Duodenal mucosa (tissue), 2 donors: ENCODE measurements at regions not wholly inside any gene's neighbourhood (a gene's known extent, or its start where the extent isn't known, plus 50 kb on each side); places are given as distances from the start of the nearest gene placed in this dataset.
"Not testable (repeated sequence)": the region's sequence is repeated elsewhere in the genome, so short reads cannot be mapped to it uniquely, and the experiment has no call there.

ENCODE experiments used
- H3K27ac ChIP-seq: one replicate; pipeline ENCODE4 v1.7.0; 2013; ENCODE audit warnings: low read depth, low read length
- H3K27me3 ChIP-seq, 2 donors: one replicate each; pipeline ENCODE4 v1.7.0; 2013; ENCODE audit warnings: low read length in 2 of 2, control low read depth in 1 of 2; ENCODE audit not compliant: insufficient read depth in 2 of 2, control insufficient read depth in 1 of 2
- H3K36me3 ChIP-seq, 2 donors: one replicate each; pipeline ENCODE4 v1.7.0; 2013; ENCODE audit warnings: low read length in 2 of 2, control low read depth in 1 of 2; ENCODE audit not compliant: insufficient read depth in 2 of 2, control insufficient read depth in 1 of 2
- H3K4me1 ChIP-seq, 2 donors: one replicate each; pipeline ENCODE4 v1.7.0; 2013; ENCODE audit warnings: low read length in 2 of 2, control low read depth in 1 of 2; ENCODE audit not compliant: insufficient read depth in 2 of 2, control insufficient read depth in 1 of 2
- H3K4me3 ChIP-seq, 2 donors: one replicate each; pipeline ENCODE4 v1.7.0; 2013; ENCODE audit warnings: low read length in 2 of 2, low read depth in 1 of 2
- H3K9ac ChIP-seq, 2 donors: one replicate each; pipeline ENCODE4 v1.7.0; 2013; ENCODE audit warnings: low read length in 2 of 2, low read depth in 1 of 2
- H3K9me3 ChIP-seq, 2 donors: one replicate each; pipeline ENCODE4 v1.7.0; 2013; ENCODE audit warnings: low read length in 2 of 2, control low read depth in 1 of 2; ENCODE audit not compliant: control insufficient read depth in 1 of 2

GRCh38 chr2:128665113-128665512 is 346.4 kb upstream of the HS6ST1 start:
- Histone ChIP-seq H3K4me3 (no peak overlapping the region), H3K4me1 (no peaks in the 10 kb centered on the region)

DNA sequence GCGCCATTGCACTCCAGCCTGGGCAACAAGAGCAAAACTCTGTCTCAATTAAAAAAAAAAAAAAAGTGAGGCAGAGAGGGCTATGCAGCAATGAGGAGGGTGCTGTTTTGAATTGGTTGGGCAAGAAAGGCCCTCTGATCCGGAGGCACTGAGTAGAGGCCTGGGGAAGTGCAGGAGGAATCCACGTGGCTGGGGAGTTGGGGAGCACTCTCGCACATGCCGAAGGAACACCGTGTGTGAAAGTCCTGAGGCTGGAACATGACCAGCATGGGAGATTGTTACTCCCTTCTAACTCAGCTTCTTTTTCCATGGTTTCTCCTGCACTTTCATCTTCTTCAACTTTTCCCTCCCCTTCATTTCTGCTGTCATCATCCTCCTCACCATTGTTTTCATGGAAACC is 347.9 kb upstream of the HS6ST1 start:
- H3K9me3 ChIP-seq = no peaks in the 10 kb centered on the region
- no peaks in the 10 kb centered on the region for H3K36me3 ChIP-seq
- H3K4me3 ChIP-seq = no peak overlapping the region
- H3K27ac ChIP-seq = no peak overlapping the region
- H3K4me1 ChIP-seq = no peaks in the 10 kb centered on the region
- no peaks in the 10 kb centered on the region for H3K27me3 ChIP-seq
- H3K9ac ChIP-seq = no peak overlapping the region

More at GRCh38 chr2:128665113-128665512, 346.4 kb upstream of the HS6ST1 start:
- Histone ChIP-seq H3K9me3 (no peaks in the 10 kb centered on the region), H3K27me3 (no peaks in the 10 kb centered on the region), H3K27ac (no peak overlapping the region), H3K36me3 (no peaks in the 10 kb centered on the region), H3K9ac (no peak overlapping the region)

DNA sequence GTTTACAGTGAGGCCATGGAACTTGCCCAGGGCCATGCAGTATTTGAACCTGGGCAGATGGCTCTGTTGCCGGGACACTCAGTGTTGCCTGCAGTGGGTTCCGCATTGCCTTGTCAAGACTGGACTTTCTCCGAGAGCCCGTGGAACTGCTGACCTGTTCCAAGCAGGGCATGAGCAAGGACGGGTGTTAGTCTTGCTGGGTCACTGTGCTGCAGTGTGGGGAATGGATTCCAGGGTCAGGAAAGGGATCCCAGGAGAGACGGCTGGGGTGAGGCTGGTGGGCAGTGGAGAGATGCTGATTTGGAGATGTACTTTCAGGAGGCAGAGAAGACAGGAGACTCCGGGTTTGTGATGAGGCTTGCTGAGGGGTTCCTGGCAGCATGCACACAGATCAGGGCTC is 348.7 kb upstream of the HS6ST1 start:
- H3K9me3 ChIP-seq = no peaks in the 10 kb centered on the region
- H3K4me3 ChIP-seq = no peak overlapping the region
- no peaks in the 10 kb centered on the region for H3K36me3 ChIP-seq
- H3K4me1 ChIP-seq = no peaks in the 10 kb centered on the region
- no peaks in the 10 kb centered on the region for H3K27me3 ChIP-seq
- no peak overlapping the region for H3K27ac ChIP-seq
- no peak overlapping the region for H3K9ac ChIP-seq

GRCh38 chr2:128668946-128669345 is 350.3 kb upstream of the HS6ST1 start:
- Histone ChIP-seq H3K27me3 (no peaks in the 10 kb centered on the region), H3K9ac (no peak overlapping the region), H3K4me1 (no peaks in the 10 kb centered on the region), H3K27ac (no peak overlapping the region), H3K4me3 (no peak overlapping the region), H3K36me3 (no peaks in the 10 kb centered on the region), H3K9me3 (no peaks in the 10 kb centered on the region)

- H3K27ac ChIP-seq = no peak overlapping the region
- H3K4me1 ChIP-seq = no peaks in the 10 kb centered on the region
- no peak overlapping the region for H3K9ac ChIP-seq
- H3K4me3 ChIP-seq = no peak overlapping the region
- H3K36me3 ChIP-seq = no peaks in the 10 kb centered on the region
- H3K9me3 ChIP-seq = no peaks in the 10 kb centered on the region
- no peaks in the 10 kb centered on the region for H3K27me3 ChIP-seq
Measured at GRCh38 chr2:128670066-128670465, 351.4 kb upstream of the HS6ST1 start.

DNA sequence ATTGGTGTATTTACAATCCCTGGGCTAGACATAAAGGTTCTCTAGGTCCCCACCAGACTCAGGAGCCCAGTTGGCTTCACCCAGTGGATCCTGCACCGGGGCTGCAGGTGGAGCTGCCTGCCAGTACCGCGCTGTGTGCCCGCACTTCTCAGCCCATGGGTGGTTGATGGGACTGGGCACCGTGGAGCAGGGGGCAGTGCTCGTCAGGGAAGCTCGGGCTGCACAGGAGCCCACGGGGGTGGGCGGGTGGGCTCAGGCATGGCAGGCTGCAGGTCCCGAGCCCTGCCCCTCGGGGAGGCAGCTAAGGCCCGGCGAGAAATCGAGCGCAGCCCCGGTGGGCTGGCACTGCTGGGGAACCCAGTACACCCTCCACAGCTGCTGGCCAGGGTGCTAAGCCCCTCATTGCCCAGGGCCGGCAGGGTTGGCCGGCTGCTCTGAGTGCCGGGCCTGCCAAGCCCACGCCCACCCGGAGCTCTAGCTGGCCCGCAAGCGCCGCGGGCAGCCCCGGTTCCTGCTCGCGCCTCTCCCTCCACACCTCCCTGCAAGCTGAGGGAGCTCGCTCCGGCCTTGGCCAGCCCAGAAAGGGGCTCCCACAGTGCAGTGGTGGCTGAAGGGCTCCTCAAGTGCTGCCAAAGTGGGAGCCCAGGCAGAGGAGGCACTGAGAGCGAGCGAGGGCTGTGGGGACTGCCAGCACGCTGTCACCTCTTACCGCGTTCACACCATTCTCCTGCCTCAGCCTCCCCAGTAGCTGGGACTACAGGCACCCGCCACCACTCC is 353.5 kb upstream of the HS6ST1 start:
- H3K9me3 ChIP-seq, H3K4me1 ChIP-seq, H3K4me3 ChIP-seq, H3K9ac ChIP-seq, H3K36me3 ChIP-seq, H3K27ac ChIP-seq, H3K27me3 ChIP-seq: not testable (repeated sequence)

DNA sequence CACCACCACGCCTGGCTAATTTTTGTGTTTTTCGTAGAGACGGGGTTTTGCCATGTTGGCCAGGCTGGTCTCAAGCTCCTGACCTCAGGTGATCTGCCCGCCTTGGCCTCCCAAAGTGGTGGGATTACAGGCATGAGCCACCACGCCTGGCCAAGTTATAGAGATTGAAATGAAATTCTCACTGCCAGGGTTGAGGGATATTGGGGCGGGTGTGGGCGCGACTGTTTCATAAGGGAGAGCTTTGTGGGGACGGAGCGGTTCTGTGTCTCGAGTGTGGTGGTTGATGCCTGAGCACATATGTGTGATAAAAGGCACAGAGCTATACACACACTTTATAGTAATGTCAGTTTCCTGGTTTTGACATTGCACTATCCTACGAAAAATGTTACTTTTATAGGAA is 361.0 kb upstream of the HS6ST1 start:
- H3K27ac ChIP-seq, H3K9ac ChIP-seq, H3K27me3 ChIP-seq, H3K4me1 ChIP-seq, H3K36me3 ChIP-seq, H3K4me3 ChIP-seq, H3K9me3 ChIP-seq: not testable (repeated sequence)

GRCh38 chr2:128681507-128681906 is 362.8 kb upstream of the HS6ST1 start:
- Histone ChIP-seq H3K4me1 (no peaks in the 10 kb centered on the region), H3K9me3 (no peaks in the 10 kb centered on the region), H3K9ac (no peak overlapping the region), H3K27ac (no peak overlapping the region), H3K36me3 (no peaks in the 10 kb centered on the region), H3K4me3 (no peak overlapping the region), H3K27me3 (no peaks in the 10 kb centered on the region)

- Histone ChIP-seq H3K9me3 (no peaks in the 10 kb centered on the region), H3K27ac (no peak overlapping the region), H3K4me3 (no peak overlapping the region), H3K4me1 (no peaks in the 10 kb centered on the region), H3K9ac (no peak overlapping the region), H3K36me3 (no peaks in the 10 kb centered on the region), H3K27me3 (no peaks in the 10 kb centered on the region)
Measured at GRCh38 chr2:128682266-128682665, 363.6 kb upstream of the HS6ST1 start.

- Histone ChIP-seq H3K27me3 (no peaks in the 10 kb centered on the region), H3K36me3 (no peaks in the 10 kb centered on the region), H3K27ac (no peak overlapping the region), H3K4me1 (no peaks in the 10 kb centered on the region), H3K9me3 (no peaks in the 10 kb centered on the region), H3K4me3 (no peak overlapping the region), H3K9ac (no peak overlapping the region)
Measured at GRCh38 chr2:128682729-128683284, 364.1 kb upstream of the HS6ST1 start.
